GM12864 (cell line): ENCODE measurements at regions not wholly inside any gene's neighbourhood (a gene's known extent, or its start where the extent isn't known, plus 50 kb on each side); places are given as distances from the start of the nearest gene placed in this dataset.

ENCODE experiments used
- DNase-seq: peaks from one replicate; pipeline ENCODE4 v3.0.0-alpha.2; 2011; ENCODE audit warnings: low read depth
- H3K4me3 ChIP-seq: 2 replicates; pipeline ENCODE4 v1.5.1; 2011; ENCODE audit warnings: mild to moderate bottlenecking, low read depth, low read length, control low read depth
- CTCF ChIP-seq: IDR thresholded peaks from 2 replicates; pipeline ENCODE4 v1.5.1; 2011; ENCODE audit warnings: low read depth, mild to moderate bottlenecking, moderate library complexity, low read length, control low read depth, inconsistent platforms; ENCODE audit errors: missing control alignments

- no peak for DNase-seq
- TF ChIP-seq CTCF: no peak
- no peak overlapping the region for H3K4me3 ChIP-seq
These were observed 93.5 kb downstream of the ERMARD start for GRCh38 chr6:169844946-169845345.

GRCh38 chr6:169843991-169844390 lies 92.6 kb downstream of the ERMARD start:
- no peak for TF ChIP-seq CTCF
- no peak for DNase-seq

GRCh38 chr6:169843110-169843509 lies 91.7 kb downstream of the ERMARD start:
- no peak overlapping the region for H3K4me3 ChIP-seq
- no peak for DNase-seq
- no peak for TF ChIP-seq CTCF

More at GRCh38 chr6:169843991-169844390, 92.6 kb downstream of the ERMARD start:
- no peak overlapping the region for H3K4me3 ChIP-seq

GRCh38 chr6:169841907-169842606 lies 90.6 kb downstream of the ERMARD start:
- DNase-seq: no peak
- TF ChIP-seq CTCF: no peak
- H3K4me3 ChIP-seq: no peak overlapping the region

- no peak for DNase-seq
- no peak for TF ChIP-seq CTCF
- H3K4me3 ChIP-seq: no peak overlapping the region
These were observed 89.8 kb downstream of the ERMARD start for GRCh38 chr6:169841251-169841650.

DNA sequence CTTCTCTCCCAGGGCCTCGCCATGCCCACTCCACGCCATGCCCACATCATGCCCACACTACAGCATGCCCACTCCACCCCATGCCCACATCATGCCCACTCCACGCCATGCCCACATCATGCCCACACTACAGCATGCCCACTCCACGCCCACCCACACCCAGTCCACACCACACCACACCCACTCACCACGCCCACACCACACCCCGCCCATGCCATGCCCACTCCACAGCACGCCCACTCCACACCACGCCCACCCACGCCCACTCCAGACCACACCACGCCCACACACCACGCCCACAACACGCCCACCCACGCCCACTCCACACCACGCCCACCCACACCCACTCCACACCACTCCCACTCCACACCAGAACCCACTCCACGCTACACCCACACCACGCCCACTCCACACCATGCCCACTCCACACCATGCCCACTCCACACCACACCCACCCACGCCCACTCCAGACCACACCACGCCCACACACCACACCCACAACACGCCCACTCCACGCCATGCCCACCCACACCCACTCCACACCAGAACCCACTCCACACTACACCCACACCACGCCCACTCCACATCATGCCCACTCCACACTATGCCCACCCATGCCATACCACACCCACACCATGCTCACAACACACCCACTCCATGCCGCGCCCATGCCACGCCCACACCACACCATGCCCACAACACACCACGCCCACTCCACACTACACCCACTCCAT lies 88.6 kb downstream of the ERMARD start:
- no peak for TF ChIP-seq CTCF
- no peak for DNase-seq

DNA sequence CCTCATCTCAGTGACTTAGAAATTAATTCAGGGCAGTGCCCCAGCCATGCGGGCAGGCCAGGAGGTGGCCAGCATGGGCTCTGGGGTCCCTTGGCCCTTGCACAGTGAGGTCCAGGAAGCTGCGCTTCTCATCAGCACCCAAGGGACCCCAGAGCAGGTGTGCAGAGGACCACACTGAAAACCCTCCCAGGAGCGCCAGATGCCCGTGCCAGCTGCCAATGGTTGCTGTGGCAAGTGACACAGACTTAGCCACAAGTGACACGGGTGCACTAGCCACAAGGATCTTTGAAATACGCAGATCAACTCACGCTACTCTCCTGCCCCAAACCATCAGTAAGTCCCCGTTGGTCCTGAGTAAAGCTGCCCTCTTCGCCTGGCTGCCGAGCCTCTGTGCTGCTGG lies 88.1 kb downstream of the ERMARD start:
- no peak for TF ChIP-seq CTCF
- H3K4me3 ChIP-seq: no peak overlapping the region
- no peak for DNase-seq

More for the DNA sequence above, 88.6 kb downstream of the ERMARD start:
- no peak overlapping the region for H3K4me3 ChIP-seq
